WTC11 (cell line): ENCODE measurements at regions not wholly inside any gene's neighbourhood (a gene's known extent, or its start where the extent isn't known, plus 50 kb on each side); places are given as distances from the start of the nearest gene placed in this dataset.

Experiments
- ATAC-seq: fragments of 200-7000 bp; cut with Tn5 transposase; 2 replicates; pipeline ENCODE4 v1.10.0; 2021; ENCODE audit warnings: mild to moderate bottlenecking, moderate library complexity
- CTCF ChIA-PET: fragments of 300-600 bp; sonication (Branson Sonifier 250); formaldehyde crosslinking; loops from one replicate; lab custom pipeline; 2021; ENCODE audit warnings: antibody characterized with exemption; lab: Charles Lee
- POLR2A ChIA-PET: fragments of 350-600 bp; sonication (Branson Sonifier 250); formaldehyde crosslinking; loops from one replicate; lab custom pipeline; 2021; ENCODE audit warnings: antibody characterized with exemption; lab: Charles Lee
- DNase-seq: peaks from one replicate; pipeline ENCODE4 v3.0.0; 2021; ENCODE audit warnings: low spot score
- H3K27ac Mint-ChIP-seq: 2 replicates; pipeline ENCODE4 v1.8.0; 2021; ENCODE audit warnings: mixed read lengths
- H3K27me3 Mint-ChIP-seq: 2 replicates; pipeline ENCODE4 v1.8.0; 2021; ENCODE audit warnings: low read depth, mild to moderate bottlenecking, moderate library complexity, mixed read lengths
- H3K36me3 Mint-ChIP-seq: 2 replicates; pipeline ENCODE4 v1.8.0; 2021; ENCODE audit warnings: mixed read lengths
- H3K4me1 Mint-ChIP-seq: 2 replicates; pipeline ENCODE4 v1.8.0; 2022; ENCODE audit warnings: mixed read lengths
- H3K4me3 Mint-ChIP-seq: 2 replicates; pipeline ENCODE4 v1.8.0; 2021; ENCODE audit warnings: mild to moderate bottlenecking, moderate library complexity, mixed read lengths
- H3K9me3 Mint-ChIP-seq: 2 replicates; pipeline ENCODE4 v1.8.0; 2021; ENCODE audit warnings: mixed read lengths
- AR ChIP-seq: fragments of 250-450 bp; sonication (Bioruptor Pico); IDR thresholded peaks from 2 replicates; pipeline ENCODE4 v1.9.0; 2021; ENCODE audit warnings: mild to moderate bottlenecking
- E2F4 ChIP-seq: sonication (generic); formaldehyde crosslinking; IDR thresholded peaks from 2 replicates; pipeline ENCODE4 v1.8.1; 2022; ENCODE audit warnings: low read depth, mild to moderate bottlenecking, moderate library complexity, missing genetic modification reagents, borderline replicate concordance
- JUN ChIP-seq: sonication (generic); formaldehyde crosslinking; IDR thresholded peaks from 2 replicates; pipeline ENCODE4 v1.8.0; 2023; ENCODE audit warnings: mild to moderate bottlenecking, missing genetic modification reagents
- OVOL2 ChIP-seq: fragments of 250-450 bp; sonication (Bioruptor Pico); IDR thresholded peaks from 2 replicates; pipeline ENCODE4 v1.9.0; 2021; ENCODE audit warnings: mild to moderate bottlenecking, borderline replicate concordance
- RELA ChIP-seq: sonication (generic); formaldehyde crosslinking; IDR thresholded peaks from 2 replicates; pipeline ENCODE4 v1.8.1; 2022; ENCODE audit warnings: missing genetic modification reagents, mild to moderate bottlenecking, borderline replicate concordance
- TCF7 ChIP-seq: sonication (generic); formaldehyde crosslinking; IDR thresholded peaks from 2 replicates; pipeline ENCODE4 v1.8.0; 2022; ENCODE audit warnings: mild to moderate bottlenecking, low read depth, missing genetic modification reagents, moderate library complexity
- TEAD1 ChIP-seq: sonication (generic); formaldehyde crosslinking; IDR thresholded peaks from 2 replicates; pipeline ENCODE4 v1.8.0; 2022; ENCODE audit warnings: mild to moderate bottlenecking, missing genetic modification reagents
- ZNF232 ChIP-seq: sonication (generic); formaldehyde crosslinking; IDR thresholded peaks from 2 replicates; pipeline ENCODE4 v1.8.0; 2022; ENCODE audit warnings: mild to moderate bottlenecking, missing genetic modification reagents
- ZNF416 ChIP-seq: fragments of 250-450 bp; sonication (Bioruptor Pico); IDR thresholded peaks from 2 replicates; pipeline ENCODE4 v1.9.0; 2021; ENCODE audit warnings: mild to moderate bottlenecking, inconsistent platforms
- ZNF425 ChIP-seq: fragments of 250-450 bp; sonication (Bioruptor Pico); conservative IDR thresholded peaks from 2 replicates; pipeline ENCODE4 v1.9.0; 2021; ENCODE audit warnings: mild to moderate bottlenecking
- TF ChIP-seq, protein P1 (sequence below): sonication (generic); formaldehyde crosslinking; IDR thresholded peaks from 2 replicates; pipeline ENCODE4 v1.8.0; 2023; ENCODE audit warnings: missing genetic modification reagents, mild to moderate bottlenecking, borderline replicate concordance
- TF ChIP-seq, protein P2 (sequence below): sonication (generic); formaldehyde crosslinking; IDR thresholded peaks from 2 replicates; pipeline ENCODE4 v1.8.1; 2022; ENCODE audit warnings: low read depth, missing genetic modification reagents, borderline replicate concordance
- TF ChIP-seq, protein P3 (sequence below): fragments of 250-450 bp; sonication (Bioruptor Pico); IDR thresholded peaks from 2 replicates; pipeline ENCODE4 v1.9.0; 2021; ENCODE audit warnings: mild to moderate bottlenecking

DNA sequence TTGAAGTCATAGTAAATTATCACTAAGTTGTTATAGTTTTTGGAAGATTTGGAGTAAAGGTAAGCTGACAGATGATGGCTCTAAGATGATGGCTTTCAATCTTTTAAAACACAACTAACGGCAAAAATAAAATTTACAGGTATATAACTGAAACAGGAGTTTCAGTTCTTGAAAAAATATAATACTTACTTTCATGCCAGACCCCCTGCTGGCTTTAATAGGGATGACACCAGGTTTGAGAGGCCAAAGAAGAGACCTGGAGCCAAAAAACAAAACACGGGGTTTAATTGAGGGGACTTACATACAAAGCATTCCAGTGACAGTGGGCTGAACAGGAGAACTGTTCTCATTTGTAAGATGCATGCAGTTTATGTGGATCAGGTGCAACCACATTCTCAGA, 301.7 kb upstream of the PCSK5 start (continued):
- no peak for TF ChIP-seq AR (CRISPR knock-in tag)
- TF ChIP-seq, protein P1, sequence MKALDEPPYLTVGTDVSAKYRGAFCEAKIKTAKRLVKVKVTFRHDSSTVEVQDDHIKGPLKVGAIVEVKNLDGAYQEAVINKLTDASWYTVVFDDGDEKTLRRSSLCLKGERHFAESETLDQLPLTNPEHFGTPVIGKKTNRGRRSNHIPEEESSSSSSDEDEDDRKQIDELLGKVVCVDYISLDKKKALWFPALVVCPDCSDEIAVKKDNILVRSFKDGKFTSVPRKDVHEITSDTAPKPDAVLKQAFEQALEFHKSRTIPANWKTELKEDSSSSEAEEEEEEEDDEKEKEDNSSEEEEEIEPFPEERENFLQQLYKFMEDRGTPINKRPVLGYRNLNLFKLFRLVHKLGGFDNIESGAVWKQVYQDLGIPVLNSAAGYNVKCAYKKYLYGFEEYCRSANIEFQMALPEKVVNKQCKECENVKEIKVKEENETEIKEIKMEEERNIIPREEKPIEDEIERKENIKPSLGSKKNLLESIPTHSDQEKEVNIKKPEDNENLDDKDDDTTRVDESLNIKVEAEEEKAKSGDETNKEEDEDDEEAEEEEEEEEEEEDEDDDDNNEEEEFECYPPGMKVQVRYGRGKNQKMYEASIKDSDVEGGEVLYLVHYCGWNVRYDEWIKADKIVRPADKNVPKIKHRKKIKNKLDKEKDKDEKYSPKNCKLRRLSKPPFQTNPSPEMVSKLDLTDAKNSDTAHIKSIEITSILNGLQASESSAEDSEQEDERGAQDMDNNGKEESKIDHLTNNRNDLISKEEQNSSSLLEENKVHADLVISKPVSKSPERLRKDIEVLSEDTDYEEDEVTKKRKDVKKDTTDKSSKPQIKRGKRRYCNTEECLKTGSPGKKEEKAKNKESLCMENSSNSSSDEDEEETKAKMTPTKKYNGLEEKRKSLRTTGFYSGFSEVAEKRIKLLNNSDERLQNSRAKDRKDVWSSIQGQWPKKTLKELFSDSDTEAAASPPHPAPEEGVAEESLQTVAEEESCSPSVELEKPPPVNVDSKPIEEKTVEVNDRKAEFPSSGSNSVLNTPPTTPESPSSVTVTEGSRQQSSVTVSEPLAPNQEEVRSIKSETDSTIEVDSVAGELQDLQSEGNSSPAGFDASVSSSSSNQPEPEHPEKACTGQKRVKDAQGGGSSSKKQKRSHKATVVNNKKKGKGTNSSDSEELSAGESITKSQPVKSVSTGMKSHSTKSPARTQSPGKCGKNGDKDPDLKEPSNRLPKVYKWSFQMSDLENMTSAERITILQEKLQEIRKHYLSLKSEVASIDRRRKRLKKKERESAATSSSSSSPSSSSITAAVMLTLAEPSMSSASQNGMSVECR (CRISPR knock-in tag) = no peak
- TF ChIP-seq, all 79 proteins: peak for 0

DNA sequence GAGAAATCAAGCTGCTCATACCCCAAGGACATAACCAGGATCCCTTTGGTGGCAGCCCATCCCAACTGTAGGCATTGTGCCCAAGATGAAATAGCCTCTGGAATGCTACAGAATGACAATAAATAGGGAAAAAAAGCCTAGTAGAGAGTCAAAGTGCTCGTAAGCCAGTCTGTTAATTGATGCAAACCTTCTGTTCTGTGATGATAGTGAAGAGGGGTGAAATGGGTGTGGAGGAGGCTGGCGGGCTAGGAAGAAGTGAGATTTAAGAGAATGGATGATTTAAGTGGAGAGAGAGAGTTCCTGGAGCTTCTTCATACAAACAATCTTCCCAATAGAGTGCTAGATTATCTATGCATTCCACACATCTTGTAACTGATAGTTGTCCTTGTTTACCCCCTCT, 301.0 kb upstream of the PCSK5 start:
- ChIA-PET CTCF (no interaction called here), POLR2A (no interaction called here)
- ATAC-seq (no peak), DNase-seq (no peak)
- H3K27me3 Mint-ChIP-seq = no peaks in the 10 kb centered on the region
- H3K4me1 Mint-ChIP-seq = no peaks in the 10 kb centered on the region; the same call in 1 of the 2 replicates
- peaks cover 10% of the 10 kb centered on the region for H3K9me3 Mint-ChIP-seq
- no peaks in the 10 kb centered on the region; the same call in 1 of the 2 replicates for H3K36me3 Mint-ChIP-seq
- TF ChIP-seq RELA (no peak), TCF7 (CRISPR knock-in tag) (no peak)
- TF ChIP-seq, protein P2, sequence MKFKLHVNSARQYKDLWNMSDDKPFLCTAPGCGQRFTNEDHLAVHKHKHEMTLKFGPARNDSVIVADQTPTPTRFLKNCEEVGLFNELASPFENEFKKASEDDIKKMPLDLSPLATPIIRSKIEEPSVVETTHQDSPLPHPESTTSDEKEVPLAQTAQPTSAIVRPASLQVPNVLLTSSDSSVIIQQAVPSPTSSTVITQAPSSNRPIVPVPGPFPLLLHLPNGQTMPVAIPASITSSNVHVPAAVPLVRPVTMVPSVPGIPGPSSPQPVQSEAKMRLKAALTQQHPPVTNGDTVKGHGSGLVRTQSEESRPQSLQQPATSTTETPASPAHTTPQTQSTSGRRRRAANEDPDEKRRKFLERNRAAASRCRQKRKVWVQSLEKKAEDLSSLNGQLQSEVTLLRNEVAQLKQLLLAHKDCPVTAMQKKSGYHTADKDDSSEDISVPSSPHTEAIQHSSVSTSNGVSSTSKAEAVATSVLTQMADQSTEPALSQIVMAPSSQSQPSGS (CRISPR knock-in tag) = no peak
- H3K4me3 Mint-ChIP-seq = no peak overlapping the region
- no peak overlapping the region for H3K27ac Mint-ChIP-seq

DNA sequence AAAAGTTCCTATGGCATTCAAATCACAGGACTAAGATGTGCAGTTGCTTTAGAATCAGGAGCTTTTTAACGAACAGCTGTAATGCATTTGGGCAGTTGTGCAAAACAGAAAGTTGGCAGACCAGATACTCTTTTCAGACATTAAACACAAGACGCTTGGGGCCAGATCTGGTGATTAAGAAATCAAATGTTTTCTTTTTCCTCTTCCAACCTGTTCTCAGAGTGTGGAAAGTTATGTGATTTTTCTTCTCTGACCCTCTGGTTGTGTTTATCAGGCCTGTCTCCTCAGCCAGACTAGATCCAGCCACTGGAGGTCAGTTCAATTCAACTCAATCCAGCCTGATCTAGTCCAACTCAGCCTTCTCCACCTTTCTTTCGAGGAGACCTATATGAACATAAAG, 298.5 kb upstream of the PCSK5 start:
- no peaks in the 10 kb centered on the region; the same call in 1 of the 2 replicates for H3K36me3 Mint-ChIP-seq
- CTCF ChIA-PET = no interaction called here
- TF ChIP-seq JUN (no peak), E2F4 (no peak), TEAD1 (CRISPR knock-in tag) (no peak), OVOL2 (CRISPR knock-in tag) (no peak), ZNF232 (CRISPR knock-in tag) (no peak), TCF7 (CRISPR knock-in tag) (no peak), ZNF425 (CRISPR knock-in tag) (no peak), ZNF416 (CRISPR knock-in tag) (no peak)
- TF ChIP-seq, protein P3, sequence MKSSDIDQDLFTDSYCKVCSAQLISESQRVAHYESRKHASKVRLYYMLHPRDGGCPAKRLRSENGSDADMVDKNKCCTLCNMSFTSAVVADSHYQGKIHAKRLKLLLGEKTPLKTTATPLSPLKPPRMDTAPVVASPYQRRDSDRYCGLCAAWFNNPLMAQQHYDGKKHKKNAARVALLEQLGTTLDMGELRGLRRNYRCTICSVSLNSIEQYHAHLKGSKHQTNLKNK = no peak
- TF ChIP-seq, all 79 proteins: peak for 0
- ATAC-seq (no peak), DNase-seq (no peak)
- POLR2A ChIA-PET = no interaction called here
- Mint-ChIP-seq H3K9me3 (peaks cover 10% of the 10 kb centered on the region), H3K4me3 (no peak overlapping the region), H3K27me3 (no peaks in the 10 kb centered on the region), H3K27ac (no peak overlapping the region), H3K4me1 (no peaks in the 10 kb centered on the region; the same call in 1 of the 2 replicates)
